Naive B cell (primary cell): ENCODE measurements at regions not wholly inside any gene's neighbourhood (a gene's known extent, or its start where the extent isn't known, plus 50 kb on each side); places are given as distances from the start of the nearest gene placed in this dataset.
A peak's percentile ranks its signal among the peaks of the same experiment; 100 is the strongest.

ENCODE experiments used
- ATAC-seq, 2 donors: fragments of 150-1000 bp; cut with Tn5 transposase; 2 replicates each; pipeline ENCODE4 v1.10.0; 2021; ENCODE audit warnings: low read depth in 2 of 2, mild to moderate bottlenecking in 2 of 2, moderate library complexity in 2 of 2
- DNase-seq: peaks from one replicate; pipeline ENCODE4 v3.0.0; 2022
- H3K27ac Mint-ChIP-seq, 6 donors: one replicate each; pipeline ENCODE4 v1.8.0; 2020 to 2022; ENCODE audit warnings: mild to moderate bottlenecking in 6 of 6, mixed read lengths in 6 of 6, moderate library complexity in 5 of 6, inconsistent platforms in 2 of 6
- H3K27me3 Mint-ChIP-seq, 3 donors: one replicate each; pipeline ENCODE4 v1.8.0; 2021 to 2022; ENCODE audit warnings: mixed read lengths in 3 of 3, mild to moderate bottlenecking in 1 of 3
- H3K36me3 Mint-ChIP-seq, 2 donors: one replicate each; pipeline ENCODE4 v1.8.0; 2020 to 2022; ENCODE audit warnings: mixed read lengths in 2 of 2, inconsistent platforms in 1 of 2, mild to moderate bottlenecking in 1 of 2
- H3K4me1 Mint-ChIP-seq, 3 donors: one replicate each; pipeline ENCODE4 v1.8.0; 2020 to 2022; ENCODE audit warnings: mixed read lengths in 3 of 3, inconsistent platforms in 1 of 3, mild to moderate bottlenecking in 1 of 3, moderate library complexity in 1 of 3
- H3K4me3 Mint-ChIP-seq, 8 donors: one replicate each; pipeline ENCODE4 v1.8.0; 2020 to 2022; ENCODE audit warnings: mild to moderate bottlenecking in 8 of 8, mixed read lengths in 8 of 8, moderate library complexity in 8 of 8, inconsistent platforms in 2 of 8
- H3K9me3 Mint-ChIP-seq, 7 donors: one replicate each; pipeline ENCODE4 v1.8.0; 2020 to 2022; ENCODE audit warnings: mixed read lengths in 7 of 7, mild to moderate bottlenecking in 5 of 7, inconsistent platforms in 2 of 7, moderate library complexity in 1 of 7

- no peaks in the 10 kb centered on the region for H3K36me3 Mint-ChIP-seq
- DNase-seq, result no peak
- H3K4me3 Mint-ChIP-seq, result peak overlapping the region in 1 of 8 donors; percentile 1
- no peaks in the 10 kb centered on the region for H3K4me1 Mint-ChIP-seq
- no peak overlapping the region for H3K27ac Mint-ChIP-seq
- H3K9me3 Mint-ChIP-seq, result peaks cover 3 to 13% (median 4%) of the 10 kb centered on the region in 7 donors
- no peaks in the 10 kb centered on the region for H3K27me3 Mint-ChIP-seq
- no peak for ATAC-seq
Measured at GRCh38 chr17:71989117-71989516, 131.7 kb upstream of the SOX9 start.

GRCh38 chr17:71993363-71993762 lies 127.5 kb upstream of the SOX9 start:
- H3K27me3 Mint-ChIP-seq, result no peaks in the 10 kb centered on the region

GRCh38 chr17:71995590-71995989 lies 125.2 kb upstream of the SOX9 start:
- H3K27ac Mint-ChIP-seq, result no peak overlapping the region
- no peak overlapping the region for H3K4me3 Mint-ChIP-seq
- no peaks in the 10 kb centered on the region for H3K27me3 Mint-ChIP-seq
- ATAC-seq (no peak), DNase-seq (no peak)
- H3K36me3 Mint-ChIP-seq, result no peaks in the 10 kb centered on the region
- no peaks in the 10 kb centered on the region for H3K4me1 Mint-ChIP-seq
- peaks cover 0 to 8% (median 0%) of the 10 kb centered on the region in 7 donors for H3K9me3 Mint-ChIP-seq

More at GRCh38 chr17:71993363-71993762, 127.5 kb upstream of the SOX9 start:
- no peaks in the 10 kb centered on the region for H3K4me1 Mint-ChIP-seq
- no peak overlapping the region for H3K4me3 Mint-ChIP-seq
- DNase-seq (no peak), ATAC-seq (no peak)
- no peaks in the 10 kb centered on the region for H3K36me3 Mint-ChIP-seq
- H3K9me3 Mint-ChIP-seq, result peaks cover 0 to 18% (median 2%) of the 10 kb centered on the region in 7 donors
- no peak overlapping the region for H3K27ac Mint-ChIP-seq

- no peak for DNase-seq
- no peak overlapping the region for H3K27ac Mint-ChIP-seq
- no peaks in the 10 kb centered on the region for H3K4me1 Mint-ChIP-seq
- no peak overlapping the region for H3K4me3 Mint-ChIP-seq
- H3K9me3 Mint-ChIP-seq, result peaks cover 0 to 4% (median 0%) of the 10 kb centered on the region in 7 donors
- no peaks in the 10 kb centered on the region for H3K36me3 Mint-ChIP-seq
- no peak for ATAC-seq
- no peaks in the 10 kb centered on the region for H3K27me3 Mint-ChIP-seq
Measured at GRCh38 chr17:72004011-72004427, 116.8 kb upstream of the SOX9 start.

GRCh38 chr17:72004611-72005331 lies 116.0 kb upstream of the SOX9 start:
- no peak for ATAC-seq
- peaks cover 0 to 3% (median 0%) of the 10 kb centered on the region in 7 donors for H3K9me3 Mint-ChIP-seq

GRCh38 chr17:72005332-72006163 lies 115.3 kb upstream of the SOX9 start:
- ATAC-seq, result no peak
- Mint-ChIP-seq H3K27ac (peak overlapping the region in 1 of 6 donors; percentile 2), H3K4me1 (no peaks in the 10 kb centered on the region), H3K9me3 (peaks cover 0 to 4% (median 0%) of the 10 kb centered on the region in 7 donors), H3K27me3 (no peaks in the 10 kb centered on the region), H3K4me3 (no peak overlapping the region), H3K36me3 (no peaks in the 10 kb centered on the region)
- DNase-seq, result no peak

More at GRCh38 chr17:72004611-72005331, 116.0 kb upstream of the SOX9 start:
- H3K36me3 Mint-ChIP-seq, result no peaks in the 10 kb centered on the region
- no peak for DNase-seq
- no peaks in the 10 kb centered on the region for H3K4me1 Mint-ChIP-seq
- H3K27ac Mint-ChIP-seq, result peak overlapping the region in 1 of 6 donors; percentile 2
- H3K27me3 Mint-ChIP-seq, result no peaks in the 10 kb centered on the region
- H3K4me3 Mint-ChIP-seq, result no peak overlapping the region

GRCh38 chr17:72008236-72008876 lies 112.5 kb upstream of the SOX9 start:
- ATAC-seq (no peak), DNase-seq (no peak)
- Mint-ChIP-seq H3K4me1 (no peaks in the 10 kb centered on the region), H3K27ac (no peak overlapping the region), H3K27me3 (no peaks in the 10 kb centered on the region), H3K36me3 (no peaks in the 10 kb centered on the region), H3K4me3 (no peak overlapping the region), H3K9me3 (peaks cover 0 to 10% (median 2%) of the 10 kb centered on the region in 7 donors)

- peaks cover 0 to 12% (median 9%) of the 10 kb centered on the region in 7 donors for H3K9me3 Mint-ChIP-seq
- H3K27me3 Mint-ChIP-seq, result no peaks in the 10 kb centered on the region
- H3K36me3 Mint-ChIP-seq, result no peaks in the 10 kb centered on the region
- no peak overlapping the region for H3K4me3 Mint-ChIP-seq
- no peak for DNase-seq
- H3K27ac Mint-ChIP-seq, result no peak overlapping the region
- H3K4me1 Mint-ChIP-seq, result no peaks in the 10 kb centered on the region
- ATAC-seq, result no peak
Measured at GRCh38 chr17:72011561-72011960, 109.3 kb upstream of the SOX9 start.

GRCh38 chr17:72021417-72022041 lies 99.3 kb upstream of the SOX9 start:
- no peak for DNase-seq
- Mint-ChIP-seq H3K9me3 (peaks cover 0 to 20% (median 0%) of the 10 kb centered on the region in 7 donors), H3K27me3 (peaks cover 0 to 9% (median 0%) of the 10 kb centered on the region in 3 donors), H3K27ac (no peak overlapping the region), H3K4me3 (no peak overlapping the region), H3K36me3 (peaks cover 0 to 4% of the 10 kb centered on the region in 2 donors), H3K4me1 (no peaks in the 10 kb centered on the region)
- ATAC-seq, result no peak

- Mint-ChIP-seq H3K9me3 (peaks cover 0 to 16% (median 1%) of the 10 kb centered on the region in 7 donors), H3K36me3 (peaks cover 0 to 4% of the 10 kb centered on the region in 2 donors), H3K4me3 (no peak overlapping the region), H3K27me3 (peaks cover 0 to 9% (median 0%) of the 10 kb centered on the region in 3 donors), H3K27ac (no peak overlapping the region), H3K4me1 (no peaks in the 10 kb centered on the region)
- ATAC-seq, result no peak
- DNase-seq, result no peak
Measured at GRCh38 chr17:72022328-72023275, 98.2 kb upstream of the SOX9 start.

GRCh38 chr17:72024457-72024856 lies 96.4 kb upstream of the SOX9 start:
- no peak overlapping the region for H3K4me3 Mint-ChIP-seq
- no peaks in the 10 kb centered on the region for H3K36me3 Mint-ChIP-seq
- peaks cover 0 to 2% (median 0%) of the 10 kb centered on the region in 3 donors for H3K4me1 Mint-ChIP-seq
- ATAC-seq, result no peak
- DNase-seq, result no peak
- H3K27ac Mint-ChIP-seq, result no peak overlapping the region
- peaks cover 0 to 12% (median 0%) of the 10 kb centered on the region in 7 donors for H3K9me3 Mint-ChIP-seq
- peaks cover 0 to 13% (median 9%) of the 10 kb centered on the region in 3 donors for H3K27me3 Mint-ChIP-seq

GRCh38 chr17:72025113-72025512 lies 95.7 kb upstream of the SOX9 start:
- ATAC-seq (no peak), DNase-seq (no peak)
- Mint-ChIP-seq H3K27me3 (peaks cover 0 to 15% (median 9%) of the 10 kb centered on the region in 3 donors), H3K4me1 (peaks cover 0 to 9% (median 5%) of the 10 kb centered on the region in 3 donors), H3K4me3 (no peak overlapping the region), H3K27ac (no peak overlapping the region), H3K36me3 (no peaks in the 10 kb centered on the region), H3K9me3 (peaks cover 0 to 12% (median 0%) of the 10 kb centered on the region in 7 donors)
